HUES6 (cell line): ENCODE measurements at regions not wholly inside any gene's neighbourhood (a gene's known extent, or its start where the extent isn't known, plus 50 kb on each side); places are given as distances from the start of the nearest gene placed in this dataset.

Experiments used
- H3K27ac ChIP-seq: 2 replicates; pipeline ENCODE4 v1.7.0; 2013; ENCODE audit warnings: low read depth, mild to moderate bottlenecking, low read length, inconsistent platforms
- H3K27me3 ChIP-seq: 2 replicates; pipeline ENCODE4 v1.6.1; 2013; ENCODE audit warnings: low read length; ENCODE audit not compliant: control insufficient read depth, insufficient read depth
- H3K36me3 ChIP-seq: 2 replicates; pipeline ENCODE4 v1.6.1; 2013; ENCODE audit warnings: low read length; ENCODE audit not compliant: control insufficient read depth, insufficient read depth
- H3K4me1 ChIP-seq: 2 replicates; pipeline ENCODE4 v1.6.1; 2013; ENCODE audit warnings: low read length; ENCODE audit not compliant: control insufficient read depth, insufficient read depth
- H3K4me3 ChIP-seq: 2 replicates; pipeline ENCODE4 v1.5.1; 2013; ENCODE audit warnings: low read depth, low read length
- H3K9ac ChIP-seq: one replicate; pipeline ENCODE4 v1.6.1; 2013; ENCODE audit warnings: mild to moderate bottlenecking, low read length
- H3K9me3 ChIP-seq: 2 replicates; pipeline ENCODE4 v1.6.1; 2013; ENCODE audit warnings: low read depth, low read length; ENCODE audit not compliant: control insufficient read depth, insufficient read depth

GRCh38 chr5:121273833-121274433 is 577.7 kb upstream of the FTMT start:
- Histone ChIP-seq H3K9ac (no peak overlapping the region), H3K4me1 (no peaks in the 10 kb centered on the region), H3K27me3 (no peaks in the 10 kb centered on the region), H3K9me3 (peaks cover 8% of the 10 kb centered on the region; the same call in 1 of the 2 replicates), H3K27ac (no peak overlapping the region; the same call in 1 of the 2 replicates), H3K36me3 (no peaks in the 10 kb centered on the region), H3K4me3 (no peak overlapping the region)

- H3K9me3 ChIP-seq: no peaks in the 10 kb centered on the region
- H3K4me3 ChIP-seq: no peak overlapping the region
- no peak overlapping the region for H3K9ac ChIP-seq
- H3K27me3 ChIP-seq: no peaks in the 10 kb centered on the region
- no peak overlapping the region for H3K27ac ChIP-seq
- no peaks in the 10 kb centered on the region for H3K4me1 ChIP-seq
- no peaks in the 10 kb centered on the region for H3K36me3 ChIP-seq
Observed at GRCh38 chr5:121279801-121280200, 571.9 kb upstream of the FTMT start.

- Histone ChIP-seq H3K4me1 (no peaks in the 10 kb centered on the region), H3K27me3 (no peaks in the 10 kb centered on the region), H3K27ac (no peak overlapping the region), H3K9me3 (no peaks in the 10 kb centered on the region), H3K4me3 (no peak overlapping the region), H3K36me3 (no peaks in the 10 kb centered on the region), H3K9ac (no peak overlapping the region)
Observed at GRCh38 chr5:121285801-121286521, 565.7 kb upstream of the FTMT start.

- Histone ChIP-seq H3K4me1 (no peaks in the 10 kb centered on the region), H3K27ac (no peak overlapping the region), H3K9me3 (no peaks in the 10 kb centered on the region), H3K36me3 (no peaks in the 10 kb centered on the region), H3K4me3 (no peak overlapping the region), H3K27me3 (no peaks in the 10 kb centered on the region), H3K9ac (no peak overlapping the region)
Observed at GRCh38 chr5:121288781-121289180, 562.9 kb upstream of the FTMT start.

GRCh38 chr5:121292664-121293063 is 559.0 kb upstream of the FTMT start:
- Histone ChIP-seq H3K9ac (no peak overlapping the region), H3K4me3 (no peak overlapping the region), H3K27me3 (no peaks in the 10 kb centered on the region), H3K4me1 (no peaks in the 10 kb centered on the region), H3K9me3 (no peaks in the 10 kb centered on the region), H3K36me3 (no peaks in the 10 kb centered on the region), H3K27ac (no peak overlapping the region)

GRCh38 chr5:121296356-121296755 is 555.3 kb upstream of the FTMT start:
- no peak overlapping the region for H3K27ac ChIP-seq

GRCh38 chr5:121299153-121299552 is 552.5 kb upstream of the FTMT start:
- no peaks in the 10 kb centered on the region for H3K9me3 ChIP-seq
- H3K4me1 ChIP-seq: no peaks in the 10 kb centered on the region
- H3K4me3 ChIP-seq: no peak overlapping the region
- no peak overlapping the region for H3K9ac ChIP-seq
- H3K36me3 ChIP-seq: no peaks in the 10 kb centered on the region
- no peaks in the 10 kb centered on the region for H3K27me3 ChIP-seq
- H3K27ac ChIP-seq: no peak overlapping the region

More at GRCh38 chr5:121296356-121296755, 555.3 kb upstream of the FTMT start:
- Histone ChIP-seq H3K27me3 (no peaks in the 10 kb centered on the region), H3K4me1 (no peaks in the 10 kb centered on the region), H3K4me3 (no peak overlapping the region), H3K36me3 (no peaks in the 10 kb centered on the region), H3K9me3 (no peaks in the 10 kb centered on the region), H3K9ac (no peak overlapping the region)

- Histone ChIP-seq H3K36me3 (no peaks in the 10 kb centered on the region), H3K27me3 (no peaks in the 10 kb centered on the region), H3K4me1 (no peaks in the 10 kb centered on the region), H3K27ac (no peak overlapping the region), H3K9me3 (no peaks in the 10 kb centered on the region), H3K4me3 (no peak overlapping the region), H3K9ac (no peak overlapping the region)
Observed at GRCh38 chr5:121304838-121305237, 546.8 kb upstream of the FTMT start.

- no peaks in the 10 kb centered on the region; the same call in 1 of the 2 replicates for H3K9me3 ChIP-seq
- no peaks in the 10 kb centered on the region for H3K36me3 ChIP-seq
- no peak overlapping the region for H3K27ac ChIP-seq
- H3K4me1 ChIP-seq: no peaks in the 10 kb centered on the region
- no peak overlapping the region for H3K4me3 ChIP-seq
- no peak overlapping the region for H3K9ac ChIP-seq
- no peaks in the 10 kb centered on the region for H3K27me3 ChIP-seq
Observed at GRCh38 chr5:121313886-121314285, 537.8 kb upstream of the FTMT start.

- Histone ChIP-seq H3K4me3 (no peak overlapping the region), H3K27ac (no peak overlapping the region), H3K36me3 (no peaks in the 10 kb centered on the region), H3K9me3 (no peaks in the 10 kb centered on the region; the same call in 1 of the 2 replicates), H3K27me3 (no peaks in the 10 kb centered on the region), H3K4me1 (no peaks in the 10 kb centered on the region), H3K9ac (no peak overlapping the region)
Observed at GRCh38 chr5:121315786-121316185, 535.9 kb upstream of the FTMT start.

GRCh38 chr5:121319292-121319691 is 532.4 kb upstream of the FTMT start:
- H3K36me3 ChIP-seq: no peaks in the 10 kb centered on the region
- no peak overlapping the region for H3K9ac ChIP-seq
- no peak overlapping the region for H3K4me3 ChIP-seq
- H3K27ac ChIP-seq: no peak overlapping the region
- H3K9me3 ChIP-seq: no peaks in the 10 kb centered on the region; the same call in 1 of the 2 replicates
- H3K4me1 ChIP-seq: no peaks in the 10 kb centered on the region
- H3K27me3 ChIP-seq: no peaks in the 10 kb centered on the region
